ELF-1 (cell line): ENCODE measurements at regions not wholly inside any gene's neighbourhood (a gene's known extent, or its start where the extent isn't known, plus 50 kb on each side); places are given as distances from the start of the nearest gene placed in this dataset.
"Not testable (repeated sequence)": the region's sequence is repeated elsewhere in the genome, so short reads cannot be mapped to it uniquely, and the experiment has no call there.

Experiments
- DNase-seq: peaks from one replicate; pipeline ENCODE4 v3.0.0-alpha.2; 2016; ENCODE audit warnings: low read depth, low spot score

DNA sequence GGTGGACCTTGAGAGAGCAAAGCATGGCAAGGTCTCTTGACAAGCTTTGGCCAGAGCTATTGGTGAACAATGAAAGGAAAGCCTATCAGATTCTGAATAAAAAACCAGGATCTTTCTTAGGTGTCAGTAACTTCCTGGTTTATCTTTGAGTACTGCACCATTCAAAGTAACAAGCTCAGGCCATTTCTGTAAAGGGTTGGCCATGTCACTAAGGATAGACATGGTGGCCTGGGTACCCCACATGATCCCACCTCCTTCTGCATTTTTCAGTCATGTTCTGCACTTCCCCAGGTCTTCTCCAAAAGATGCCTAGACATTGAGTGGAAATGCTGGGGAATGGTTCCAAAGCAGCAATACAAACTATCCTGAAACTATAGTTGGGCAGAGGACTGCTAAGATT, 242.0 kb downstream of the ARHGAP12 start:
- no peak for DNase-seq

DNA sequence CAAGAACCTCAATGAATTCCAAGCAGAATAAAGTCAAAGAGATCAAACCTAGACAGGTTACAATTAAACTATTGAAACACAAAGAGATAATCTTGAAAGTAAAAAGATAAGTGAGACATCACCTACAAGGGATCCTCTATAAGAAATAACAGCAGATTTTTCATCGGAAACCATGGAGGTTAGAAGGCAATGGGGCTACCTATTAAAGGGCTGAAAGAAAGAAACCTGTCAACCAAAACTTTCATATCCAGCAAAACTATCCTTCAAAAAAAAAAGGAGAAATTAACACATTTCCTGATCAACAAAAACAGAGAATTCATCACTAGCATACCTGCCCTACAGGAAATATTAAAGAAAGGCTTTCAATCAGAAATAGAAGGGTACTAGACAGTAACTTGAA, 244.9 kb downstream of the ARHGAP12 start:
- no peak for DNase-seq

DNA sequence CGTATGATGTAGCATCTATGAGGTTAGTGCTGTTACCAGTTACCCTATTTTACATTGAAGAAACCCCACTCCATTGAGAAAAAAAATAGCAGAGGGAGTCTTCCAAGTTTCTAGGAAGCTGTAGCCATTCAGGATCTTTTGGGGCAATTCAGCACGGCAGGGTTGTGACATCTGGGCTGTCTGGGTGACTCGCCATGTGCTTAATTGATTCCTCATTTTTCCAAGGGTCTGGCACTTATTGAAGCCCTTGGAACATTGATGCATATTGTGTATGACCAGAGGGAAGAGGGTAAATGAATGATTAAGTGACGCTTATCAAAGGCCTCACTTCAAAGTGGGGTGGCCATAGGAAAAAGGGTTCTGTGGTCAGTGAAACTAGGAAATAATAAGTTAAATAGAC, 248.7 kb downstream of the ARHGAP12 start:
- no peak for DNase-seq

- DNase-seq, result no peak
Measured at GRCh38 chr10:31678575-31679516, 249.8 kb downstream of the ARHGAP12 start.

DNA sequence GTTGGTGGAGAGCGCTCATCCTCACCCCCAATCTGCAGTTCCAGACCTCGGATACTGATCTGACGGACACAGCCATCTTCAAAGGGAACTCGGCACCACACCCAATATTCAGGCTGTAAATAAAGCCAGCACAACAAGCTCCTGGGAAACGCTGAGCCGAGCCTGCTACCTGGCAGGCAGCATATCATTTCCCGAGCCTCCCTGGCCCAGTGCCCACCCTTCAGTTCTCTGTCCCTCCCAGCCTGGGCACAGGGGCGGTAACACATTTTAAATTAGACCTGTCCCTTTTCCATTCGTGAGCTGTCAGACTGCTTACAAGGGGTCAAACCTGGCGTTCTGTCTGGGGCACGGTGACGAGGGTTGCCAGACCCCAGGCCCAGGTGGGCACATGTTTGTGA, 250.5 kb downstream of the ARHGAP12 start:
- no peak for DNase-seq

DNA sequence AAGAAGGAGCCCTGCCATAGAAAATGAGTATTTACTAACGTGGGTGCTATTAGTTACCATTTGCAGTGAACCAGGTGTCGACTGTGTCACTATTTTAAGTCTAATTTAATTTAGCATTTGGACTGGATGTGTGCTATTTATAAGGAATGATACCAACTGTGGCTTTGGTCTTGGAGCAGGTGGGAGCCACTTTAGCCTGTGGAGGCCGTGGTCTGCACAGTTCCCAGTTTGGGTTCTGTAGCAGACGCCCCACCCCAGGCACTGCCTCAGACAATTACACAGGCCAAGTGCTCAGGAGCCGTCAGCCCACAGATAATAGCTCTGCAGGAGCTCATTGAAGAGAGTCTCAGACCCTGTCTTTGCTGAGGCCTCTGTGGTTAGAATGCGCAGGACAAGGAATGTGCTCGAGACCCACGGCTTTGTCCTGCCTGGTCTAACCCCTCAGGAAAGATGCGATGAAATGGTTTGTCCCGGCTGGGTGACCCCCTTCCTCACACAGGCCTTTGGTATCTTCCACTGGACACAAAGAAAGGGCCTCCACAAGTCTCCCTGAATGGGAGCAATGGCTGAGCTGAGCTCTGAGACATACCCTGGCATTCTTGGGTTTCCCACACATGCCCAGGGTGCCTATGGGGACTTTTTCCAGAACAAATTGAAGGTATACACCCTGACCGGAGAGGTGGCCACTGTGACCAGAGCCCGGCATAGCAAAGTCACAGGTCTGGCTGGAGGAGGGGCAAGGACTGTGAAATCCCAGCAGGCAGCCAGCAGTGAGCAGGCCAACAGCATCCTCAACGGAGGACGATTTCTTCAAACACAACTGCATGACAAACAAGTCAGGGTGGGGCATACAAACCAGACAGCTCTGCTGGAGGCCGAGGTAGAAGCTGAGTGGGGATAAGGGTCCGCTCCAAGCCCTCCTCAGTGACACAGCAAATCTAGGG, 251.2 kb downstream of the ARHGAP12 start:
- DNase-seq, result peak; percentile 97

- no peak for DNase-seq
Measured at GRCh38 chr10:31675726-31676125, 252.9 kb downstream of the ARHGAP12 start.

DNA sequence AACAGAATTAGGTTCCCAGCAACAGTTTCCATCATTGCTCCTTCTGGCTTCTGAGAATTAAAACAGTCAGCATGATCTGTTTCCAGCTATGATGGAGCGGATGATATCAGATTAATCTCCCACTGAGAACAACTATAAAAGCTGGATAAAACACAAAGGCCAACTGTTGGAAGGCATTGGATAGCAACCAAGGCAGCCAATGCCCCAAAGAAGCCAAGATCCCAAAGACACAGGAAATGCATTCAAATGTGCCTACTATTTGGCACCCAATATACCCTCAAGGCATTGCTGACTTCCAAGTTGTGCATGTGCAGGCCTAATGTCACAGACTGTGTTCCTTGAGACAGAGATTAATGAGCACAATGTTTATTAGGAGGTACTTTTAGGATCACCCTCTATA, 259.3 kb downstream of the ARHGAP12 start:
- no peak for DNase-seq

- no peak for DNase-seq
Measured at GRCh38 chr10:31668326-31668725, 260.3 kb downstream of the ARHGAP12 start.

GRCh38 chr10:31665764-31666279, 262.8 kb downstream of the ARHGAP12 start:
- peak; percentile 37 for DNase-seq

- DNase-seq, result no peak
Measured at GRCh38 chr10:31664803-31665202, 263.8 kb downstream of the ARHGAP12 start.

DNA sequence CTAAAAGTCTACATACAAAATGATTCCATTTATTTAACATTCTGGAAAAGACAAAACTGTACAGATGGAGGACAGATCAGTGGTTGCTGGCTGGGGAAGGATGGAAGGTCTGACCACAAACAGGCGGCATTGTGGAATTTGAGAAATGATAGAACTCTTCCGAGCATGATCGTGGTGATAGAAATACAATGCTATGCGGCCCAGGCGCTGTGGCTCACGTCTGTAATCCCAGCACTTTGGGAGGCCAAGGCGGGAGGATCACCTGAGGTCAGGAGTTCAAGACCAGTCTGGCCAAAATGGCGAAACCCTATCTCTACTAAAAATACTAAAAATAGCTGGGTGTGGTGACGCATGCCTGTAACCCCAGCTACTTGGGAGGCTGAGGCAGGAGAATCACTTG, 264.6 kb downstream of the ARHGAP12 start:
- DNase-seq, result not testable (repeated sequence)

GRCh38 chr10:31660300-31660699, 268.3 kb downstream of the ARHGAP12 start:
- peak; percentile 87 for DNase-seq

DNA sequence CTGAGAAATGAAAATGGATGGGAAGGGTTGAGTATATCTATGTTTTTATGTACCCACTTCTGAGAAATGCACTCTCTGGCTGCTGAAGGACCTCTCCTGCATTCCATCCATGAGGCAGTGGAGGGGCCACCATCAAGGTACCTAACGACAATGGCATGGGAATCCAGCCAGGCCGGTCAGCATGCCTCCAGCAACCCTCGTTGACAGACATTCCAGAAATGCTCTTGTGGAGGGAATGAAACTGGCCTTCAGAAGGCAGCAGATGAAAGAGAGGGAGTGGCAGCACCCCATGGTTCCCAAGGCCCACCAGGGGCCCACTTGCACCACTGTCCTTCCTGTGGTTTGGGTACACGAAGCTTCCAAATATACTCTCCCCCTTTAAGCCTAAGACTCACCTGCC, 269.0 kb downstream of the ARHGAP12 start:
- DNase-seq, result peak; percentile 81

DNA sequence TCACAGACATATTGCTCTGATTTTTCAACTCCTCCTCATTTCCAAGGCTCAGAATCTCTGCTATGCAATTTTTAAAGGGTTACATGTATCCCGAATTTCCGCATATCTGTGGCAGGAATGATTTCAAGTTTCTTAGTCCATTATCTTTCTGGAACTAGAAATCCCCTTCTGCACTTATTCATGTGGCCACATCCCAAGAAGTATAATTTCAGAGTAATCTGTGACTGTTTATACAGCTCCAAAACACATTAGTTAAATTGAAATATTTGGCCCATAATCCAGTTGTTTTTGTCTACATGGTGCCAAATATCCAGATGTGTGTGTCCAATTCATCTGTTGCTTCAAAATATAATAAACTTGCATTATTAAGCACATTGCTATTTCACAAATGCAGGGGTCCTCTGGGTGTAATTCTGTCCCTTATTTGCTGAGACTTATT, 271.2 kb downstream of the ARHGAP12 start:
- DNase-seq, result no peak

GRCh38 chr10:31656851-31657433, 271.7 kb downstream of the ARHGAP12 start:
- DNase-seq, result no peak

GRCh38 chr10:31652038-31652437, 276.6 kb downstream of the ARHGAP12 start:
- DNase-seq, result no peak

GRCh38 chr10:31650010-31650409, 278.6 kb downstream of the ARHGAP12 start:
- DNase-seq, result no peak

- DNase-seq, result peak; percentile 12
Measured at GRCh38 chr10:31648966-31649365, 279.7 kb downstream of the ARHGAP12 start.

DNA sequence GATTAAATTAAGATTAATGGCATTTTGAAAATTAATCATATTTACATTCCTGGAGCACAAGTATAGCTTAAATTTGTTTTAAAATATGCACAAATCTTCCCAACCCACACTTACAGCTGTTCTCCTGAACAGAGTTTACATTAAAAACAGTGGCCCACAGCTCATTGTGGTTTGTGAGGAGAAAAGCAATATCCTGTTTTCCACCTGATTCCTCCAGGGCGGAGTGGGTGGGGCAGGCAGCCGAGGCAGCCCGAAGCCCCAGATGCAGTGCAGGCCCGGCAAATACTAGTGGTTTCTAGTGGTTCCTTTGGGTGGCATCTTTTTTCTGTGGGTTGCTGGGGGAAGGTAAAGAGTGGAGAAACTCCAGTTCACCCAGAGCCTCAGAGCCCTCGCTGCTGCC, 280.8 kb downstream of the ARHGAP12 start:
- no peak for DNase-seq

- no peak for DNase-seq
Measured at GRCh38 chr10:31646519-31646918, 282.1 kb downstream of the ARHGAP12 start.

- peak; percentile 14 for DNase-seq
Measured at GRCh38 chr10:31645786-31646185, 282.8 kb downstream of the ARHGAP12 start.
